Astrocyte of the spinal cord (primary cell): ENCODE measurements at regions not wholly inside any gene's neighbourhood (a gene's known extent, or its start where the extent isn't known, plus 50 kb on each side); places are given as distances from the start of the nearest gene placed in this dataset.

Experiments
- DNase-seq: peaks from one replicate; pipeline ENCODE4 v3.0.0; 2011; ENCODE audit warnings: low read depth, low spot score
- H3K4me3 ChIP-seq: 2 replicates; pipeline ENCODE4 v1.5.1; 2011; ENCODE audit warnings: low read depth, mild to moderate bottlenecking, low read length, moderate library complexity
- in situ Hi-C: cut with HindIII; loops from 2 replicates; pipeline ENCODE4 v1.10.0; 2017; ENCODE audit warnings: low sequenced_read_pairs
- TF ChIP-seq, protein P1 (sequence below): IDR thresholded peaks from 2 replicates; pipeline ENCODE4 v1.5.1; 2012; ENCODE audit warnings: low read depth, mild to moderate bottlenecking, low read length, inconsistent platforms

DNA sequence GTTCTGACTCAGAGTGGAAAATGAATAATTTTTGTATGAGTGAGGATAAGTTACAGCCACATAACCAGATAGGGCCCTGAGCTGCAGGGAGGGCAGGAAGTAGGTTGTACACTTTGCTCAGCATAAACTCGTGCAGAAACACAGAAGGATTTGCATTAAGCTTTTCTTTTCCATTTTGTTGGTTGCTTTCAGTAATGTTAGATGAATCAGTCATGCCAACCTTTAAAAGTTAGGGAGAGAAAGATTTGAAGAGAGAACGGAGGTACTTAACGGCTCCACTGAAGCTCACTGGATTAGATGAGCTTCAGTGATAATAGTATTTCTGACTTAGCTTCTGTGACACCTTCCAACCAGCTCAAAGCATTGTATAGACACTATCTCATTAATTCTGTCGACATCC is 348.1 kb downstream of the GATA3 start:
- no peak for DNase-seq
- TF ChIP-seq, protein P1, sequence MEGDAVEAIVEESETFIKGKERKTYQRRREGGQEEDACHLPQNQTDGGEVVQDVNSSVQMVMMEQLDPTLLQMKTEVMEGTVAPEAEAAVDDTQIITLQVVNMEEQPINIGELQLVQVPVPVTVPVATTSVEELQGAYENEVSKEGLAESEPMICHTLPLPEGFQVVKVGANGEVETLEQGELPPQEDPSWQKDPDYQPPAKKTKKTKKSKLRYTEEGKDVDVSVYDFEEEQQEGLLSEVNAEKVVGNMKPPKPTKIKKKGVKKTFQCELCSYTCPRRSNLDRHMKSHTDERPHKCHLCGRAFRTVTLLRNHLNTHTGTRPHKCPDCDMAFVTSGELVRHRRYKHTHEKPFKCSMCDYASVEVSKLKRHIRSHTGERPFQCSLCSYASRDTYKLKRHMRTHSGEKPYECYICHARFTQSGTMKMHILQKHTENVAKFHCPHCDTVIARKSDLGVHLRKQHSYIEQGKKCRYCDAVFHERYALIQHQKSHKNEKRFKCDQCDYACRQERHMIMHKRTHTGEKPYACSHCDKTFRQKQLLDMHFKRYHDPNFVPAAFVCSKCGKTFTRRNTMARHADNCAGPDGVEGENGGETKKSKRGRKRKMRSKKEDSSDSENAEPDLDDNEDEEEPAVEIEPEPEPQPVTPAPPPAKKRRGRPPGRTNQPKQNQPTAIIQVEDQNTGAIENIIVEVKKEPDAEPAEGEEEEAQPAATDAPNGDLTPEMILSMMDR: no peak
- H3K4me3 ChIP-seq: no peak overlapping the region
- in situ Hi-C loops: no loop called here

DNA sequence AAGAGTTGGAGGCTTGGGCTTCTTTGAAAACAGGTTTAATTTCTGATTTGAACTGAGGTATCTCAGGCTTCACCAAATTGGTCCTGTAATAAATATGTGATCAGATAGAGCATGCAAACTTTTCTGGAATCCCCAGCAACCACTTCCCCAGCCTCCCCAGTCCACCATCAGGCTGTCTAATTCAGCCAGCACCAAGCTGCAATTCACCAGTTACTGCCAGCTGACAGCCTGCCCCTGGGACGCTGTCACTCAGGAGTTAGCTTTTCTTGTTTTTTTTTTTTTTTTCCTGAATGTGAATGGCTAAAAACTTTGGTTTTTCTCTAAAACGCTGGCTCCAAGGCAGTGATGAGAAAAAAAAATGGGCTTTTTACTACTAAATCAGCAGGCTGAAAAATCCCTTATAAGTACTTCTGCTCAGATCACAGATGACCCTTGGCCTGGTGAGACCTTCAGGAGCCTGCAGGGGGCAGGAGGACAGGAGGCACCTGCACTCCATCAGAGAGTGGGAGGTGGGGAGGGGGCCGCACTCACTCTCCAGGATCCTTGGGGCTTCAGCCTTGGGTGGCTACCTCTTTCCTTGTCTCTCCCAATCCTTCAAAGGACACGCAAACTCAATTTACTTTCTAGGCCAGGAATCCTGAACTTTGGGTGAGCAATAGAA is 349.4 kb downstream of the GATA3 start:
- DNase-seq: no peak
- TF ChIP-seq, protein P1: no peak
- H3K4me3 ChIP-seq: no peak overlapping the region
- in situ Hi-C loops: no loop called here

DNA sequence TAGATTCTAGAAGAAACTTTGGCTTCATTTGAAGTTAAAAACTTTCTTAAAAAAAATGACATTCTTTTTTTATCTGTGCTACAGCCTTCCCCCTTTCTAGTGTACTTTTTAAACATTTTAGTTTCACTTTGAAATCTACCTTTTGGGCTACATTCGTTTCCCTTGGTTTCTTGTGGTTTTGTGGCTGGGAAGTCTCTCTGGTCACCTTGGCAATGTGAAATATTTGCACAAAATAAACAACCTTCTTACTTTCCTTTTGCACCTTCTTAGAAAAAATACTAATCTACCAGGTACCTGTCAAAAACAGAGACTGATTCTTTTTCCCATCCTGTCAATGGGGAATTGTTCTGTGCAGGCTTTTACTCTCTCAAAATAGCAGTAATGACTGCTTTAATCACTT is 350.2 kb downstream of the GATA3 start:
- in situ Hi-C loops: no loop called here
- H3K4me3 ChIP-seq: no peak overlapping the region
- DNase-seq: peak; percentile 32
- TF ChIP-seq, protein P1: no peak

DNA sequence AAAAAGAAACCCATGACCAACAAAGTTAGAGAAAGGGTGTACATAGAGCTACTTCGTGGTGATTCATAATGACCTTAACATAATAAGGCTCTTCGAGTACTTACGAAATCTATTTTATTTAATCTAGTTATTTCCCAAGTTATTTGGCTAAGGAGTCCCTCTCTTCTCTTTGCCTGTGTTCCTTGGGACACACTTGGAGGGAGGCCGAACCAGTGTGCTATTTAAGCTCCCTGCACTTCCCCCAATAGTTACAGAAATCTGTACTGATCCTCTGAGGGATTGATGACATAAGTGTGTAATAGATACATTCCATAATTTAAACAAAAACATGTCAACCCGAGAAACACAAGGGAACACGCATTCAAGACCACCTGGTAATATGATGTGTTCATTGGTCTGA is 351.1 kb downstream of the GATA3 start:
- H3K4me3 ChIP-seq: no peak overlapping the region
- TF ChIP-seq, protein P1: no peak
- in situ Hi-C loops: no loop called here
- DNase-seq: no peak

DNA sequence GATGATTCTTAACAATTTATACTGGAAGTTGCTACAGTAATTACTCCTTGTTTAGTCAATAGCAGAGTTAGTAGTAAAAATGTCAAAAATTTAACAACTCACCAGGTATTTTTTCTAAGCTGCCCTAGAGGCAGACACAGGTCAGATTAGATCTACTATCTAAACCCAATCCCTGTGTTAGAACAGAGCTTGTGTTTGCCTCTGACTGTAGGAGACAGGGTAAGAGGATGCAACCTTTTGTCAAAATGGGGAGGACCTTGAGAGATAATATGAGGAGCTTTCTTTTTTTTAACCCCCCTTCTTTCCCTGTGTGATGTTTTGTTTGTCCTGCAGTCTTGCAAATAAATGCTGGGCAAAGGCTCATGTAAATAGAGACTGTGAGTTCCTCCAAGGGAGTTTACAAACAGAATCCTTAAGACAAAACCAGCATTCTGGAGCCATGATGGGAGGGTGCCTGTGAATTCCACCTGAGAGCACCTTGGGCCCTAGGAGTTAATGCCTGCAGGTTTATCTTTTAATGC is 353.1 kb downstream of the GATA3 start:
- in situ Hi-C loops: no loop called here
- no peak for DNase-seq
- H3K4me3 ChIP-seq: no peak overlapping the region
- TF ChIP-seq, protein P1: no peak

DNA sequence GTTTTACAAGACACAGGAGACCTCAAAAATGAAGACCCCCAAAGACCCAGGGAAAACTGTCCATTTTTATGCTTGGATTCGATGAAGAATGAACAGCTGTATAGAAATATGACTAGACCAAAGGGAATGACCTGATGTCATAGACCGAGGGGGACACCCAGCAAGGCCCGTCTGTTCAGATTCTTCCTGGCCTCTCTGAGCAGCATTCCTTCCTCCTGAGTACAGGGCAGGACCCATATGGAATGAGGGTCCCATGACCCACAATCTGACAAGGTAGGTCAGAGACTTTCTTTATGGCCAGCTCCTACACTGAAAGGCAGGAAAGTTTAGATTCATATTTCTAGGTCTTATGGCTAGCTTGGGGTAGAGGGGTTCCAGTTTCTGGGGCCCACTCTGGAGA is 356.0 kb downstream of the GATA3 start:
- no peak for DNase-seq
- H3K4me3 ChIP-seq: no peak overlapping the region
- in situ Hi-C loops: no loop called here
- TF ChIP-seq, protein P1: no peak
